Suprapubic skin (tissue), 3 donors: ENCODE measurements at regions not wholly inside any gene's neighbourhood (a gene's known extent, or its start where the extent isn't known, plus 50 kb on each side); places are given as distances from the start of the nearest gene placed in this dataset.

Experiments
- POLR2AphosphoS5 ChIP-seq, 3 donors: sonication (generic); formaldehyde crosslinking; IDR thresholded peaks; one replicate each; pipeline ENCODE4 v1.6.1; 2017; ENCODE audit warnings: antibody characterized with exemption in 3 of 3
- TF ChIP-seq, protein P1 (sequence below), 2 donors: fragments of 200-600 bp in 1 of 2; fragments of 450-650 bp in 1 of 2; sonication (generic) in 1 of 2; IDR thresholded peaks; one replicate each; pipeline ENCODE4 v1.5.1; 2016 to 2019; ENCODE audit warnings: antibody characterized with exemption in 2 of 2, mild to moderate bottlenecking in 1 of 2, moderate library complexity in 1 of 2

DNA sequence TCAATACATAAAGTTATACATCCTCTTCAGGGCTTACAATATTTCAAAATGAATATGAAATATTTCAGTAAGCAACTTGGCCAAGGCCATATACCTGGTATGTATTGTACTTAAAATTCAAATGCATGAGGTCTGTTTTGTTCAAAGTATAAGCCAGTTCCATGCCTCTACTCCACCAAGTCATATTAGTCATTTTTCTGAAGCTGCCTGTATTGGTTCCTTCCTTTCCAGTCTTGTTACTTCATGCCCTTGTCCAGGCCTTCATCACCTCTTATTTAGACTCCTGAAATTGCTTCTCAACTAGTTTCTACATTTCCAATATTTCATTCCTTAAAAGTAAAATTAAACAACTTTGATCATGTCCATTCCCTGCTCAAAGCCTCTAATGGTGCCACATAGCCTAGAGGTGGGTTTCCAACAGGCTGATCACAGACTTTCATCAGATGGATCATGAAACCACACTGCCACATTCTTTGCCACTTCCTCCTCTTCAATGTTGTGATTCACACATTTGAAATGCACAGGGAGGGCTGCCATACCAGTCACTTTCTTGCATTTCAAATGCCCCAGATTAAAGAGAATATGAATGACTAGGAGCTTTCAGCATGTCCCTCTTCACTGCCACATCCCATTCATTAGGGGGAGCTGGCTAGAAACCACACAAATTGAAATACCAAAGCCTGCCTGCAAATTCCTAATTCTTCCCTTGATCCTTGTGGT is 424.1 kb upstream of the DACH1 start:
- TF ChIP-seq, protein P1, sequence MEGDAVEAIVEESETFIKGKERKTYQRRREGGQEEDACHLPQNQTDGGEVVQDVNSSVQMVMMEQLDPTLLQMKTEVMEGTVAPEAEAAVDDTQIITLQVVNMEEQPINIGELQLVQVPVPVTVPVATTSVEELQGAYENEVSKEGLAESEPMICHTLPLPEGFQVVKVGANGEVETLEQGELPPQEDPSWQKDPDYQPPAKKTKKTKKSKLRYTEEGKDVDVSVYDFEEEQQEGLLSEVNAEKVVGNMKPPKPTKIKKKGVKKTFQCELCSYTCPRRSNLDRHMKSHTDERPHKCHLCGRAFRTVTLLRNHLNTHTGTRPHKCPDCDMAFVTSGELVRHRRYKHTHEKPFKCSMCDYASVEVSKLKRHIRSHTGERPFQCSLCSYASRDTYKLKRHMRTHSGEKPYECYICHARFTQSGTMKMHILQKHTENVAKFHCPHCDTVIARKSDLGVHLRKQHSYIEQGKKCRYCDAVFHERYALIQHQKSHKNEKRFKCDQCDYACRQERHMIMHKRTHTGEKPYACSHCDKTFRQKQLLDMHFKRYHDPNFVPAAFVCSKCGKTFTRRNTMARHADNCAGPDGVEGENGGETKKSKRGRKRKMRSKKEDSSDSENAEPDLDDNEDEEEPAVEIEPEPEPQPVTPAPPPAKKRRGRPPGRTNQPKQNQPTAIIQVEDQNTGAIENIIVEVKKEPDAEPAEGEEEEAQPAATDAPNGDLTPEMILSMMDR (IDR thresholded peaks at IDR 0.05), result no peak
- no peak for TF ChIP-seq POLR2AphosphoS5 (IDR thresholded peaks at IDR 0.05)
